Mammary epithelial cell (primary cell): ENCODE measurements at regions not wholly inside any gene's neighbourhood (a gene's known extent, or its start where the extent isn't known, plus 50 kb on each side); places are given as distances from the start of the nearest gene placed in this dataset.

Experiments used
- EZH2 ChIP-seq: IDR thresholded peaks from 2 replicates; pipeline ENCODE4 v1.6.1; 2012; ENCODE audit warnings: low read length, inconsistent platforms, borderline replicate concordance
- TF ChIP-seq, protein P1 (sequence below), 2 donors: IDR thresholded peaks in 1 of 2; conservative IDR thresholded peaks in 1 of 2; 2 replicates each; pipeline ENCODE4 v1.5.1; 2011 to 2012; ENCODE audit warnings: inconsistent platforms in 2 of 2, low read length in 2 of 2, mild to moderate bottlenecking in 2 of 2, control low read depth in 1 of 2, low read depth in 1 of 2; ENCODE audit not compliant: insufficient read depth in 1 of 2; ENCODE audit errors: extremely low read depth in 1 of 2

GRCh38 chr4:41878170-41878969 lies 56.9 kb upstream of the TMEM33 start:
- TF ChIP-seq, protein P1, sequence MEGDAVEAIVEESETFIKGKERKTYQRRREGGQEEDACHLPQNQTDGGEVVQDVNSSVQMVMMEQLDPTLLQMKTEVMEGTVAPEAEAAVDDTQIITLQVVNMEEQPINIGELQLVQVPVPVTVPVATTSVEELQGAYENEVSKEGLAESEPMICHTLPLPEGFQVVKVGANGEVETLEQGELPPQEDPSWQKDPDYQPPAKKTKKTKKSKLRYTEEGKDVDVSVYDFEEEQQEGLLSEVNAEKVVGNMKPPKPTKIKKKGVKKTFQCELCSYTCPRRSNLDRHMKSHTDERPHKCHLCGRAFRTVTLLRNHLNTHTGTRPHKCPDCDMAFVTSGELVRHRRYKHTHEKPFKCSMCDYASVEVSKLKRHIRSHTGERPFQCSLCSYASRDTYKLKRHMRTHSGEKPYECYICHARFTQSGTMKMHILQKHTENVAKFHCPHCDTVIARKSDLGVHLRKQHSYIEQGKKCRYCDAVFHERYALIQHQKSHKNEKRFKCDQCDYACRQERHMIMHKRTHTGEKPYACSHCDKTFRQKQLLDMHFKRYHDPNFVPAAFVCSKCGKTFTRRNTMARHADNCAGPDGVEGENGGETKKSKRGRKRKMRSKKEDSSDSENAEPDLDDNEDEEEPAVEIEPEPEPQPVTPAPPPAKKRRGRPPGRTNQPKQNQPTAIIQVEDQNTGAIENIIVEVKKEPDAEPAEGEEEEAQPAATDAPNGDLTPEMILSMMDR (conservative IDR thresholded peaks at IDR 0.05 in 1 of 2, IDR thresholded peaks at IDR 0.05 in 1 of 2; ENCODE audit: extremely low read depth in 1 of 2, insufficient read depth in 1 of 2, low read depth in 1 of 2, low read length in 2 of 2) = no peak
- TF ChIP-seq EZH2 = no peak
